GM11168 (cell line): ENCODE measurements at regions not wholly inside any gene's neighbourhood (a gene's known extent, or its start where the extent isn't known, plus 50 kb on each side); places are given as distances from the start of the nearest gene placed in this dataset.
"Not testable (repeated sequence)": the region's sequence is repeated elsewhere in the genome, so short reads cannot be mapped to it uniquely, and the experiment has no call there.

ENCODE experiments used
- in situ Hi-C: fragments of 300-500 bp; cut with MboI; formaldehyde crosslinking; loops from one replicate; pipeline ENCODE4 v1.12.0; 2022; ENCODE audit warnings: low sequenced_read_pairs; ENCODE audit not compliant: unreplicated experiment

DNA sequence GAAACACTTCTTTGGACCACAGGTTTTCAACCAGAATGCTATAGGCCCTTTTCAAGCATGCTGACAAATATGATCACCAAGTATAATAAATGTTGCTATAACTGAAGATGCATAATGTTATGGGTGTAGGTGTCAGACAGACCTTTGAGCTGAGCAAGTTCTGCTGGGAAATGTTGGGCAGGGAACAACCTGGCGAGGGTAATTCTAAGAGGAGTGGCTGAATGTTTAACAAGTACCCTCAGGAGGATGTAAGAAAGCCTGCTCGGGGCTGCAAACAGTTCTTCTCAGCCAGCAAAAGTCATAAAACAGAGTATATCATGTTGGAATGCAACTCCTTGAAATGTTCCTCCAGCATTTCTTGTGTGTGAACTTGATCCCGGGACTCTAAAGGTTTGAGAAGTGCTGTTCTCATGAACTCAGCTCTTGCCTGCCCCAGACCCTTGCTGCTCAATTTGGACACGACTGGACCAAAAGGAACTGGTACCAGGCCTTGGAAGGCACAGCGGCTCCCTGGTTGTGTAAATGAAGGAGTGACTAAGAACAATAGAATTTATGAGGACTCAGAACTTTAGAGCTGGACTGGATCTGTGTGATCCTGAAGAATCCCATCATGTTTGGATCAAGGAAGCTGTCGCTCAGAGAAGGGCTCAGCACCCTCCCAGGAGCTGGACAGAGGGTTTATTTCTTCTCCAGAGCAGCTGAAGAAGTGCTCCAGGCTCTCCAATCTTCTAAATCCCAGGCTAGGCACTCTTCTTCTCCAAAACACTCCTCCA, 143.2 kb upstream of the ANK3 start:
- in situ Hi-C loops, result no loop called here

DNA sequence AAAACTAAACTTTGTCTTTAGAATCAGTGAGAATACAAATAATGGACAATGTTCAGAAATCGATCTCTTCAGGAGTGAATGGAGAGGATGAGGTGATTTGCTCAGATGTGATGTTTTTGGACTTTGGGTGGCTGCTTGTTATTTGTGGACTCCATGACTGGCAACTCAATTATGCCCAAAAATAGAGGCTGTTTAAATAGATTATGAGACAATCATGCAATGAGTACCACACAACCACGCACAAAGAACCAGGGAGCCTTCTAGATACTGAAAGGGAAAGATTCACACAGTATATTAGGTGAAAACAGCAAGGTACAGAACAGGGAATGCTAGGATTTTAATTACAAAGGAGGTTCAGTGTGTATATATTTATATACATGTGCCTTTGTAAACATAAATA, 141.3 kb upstream of the ANK3 start:
- in situ Hi-C loops, result no loop called here

GRCh38 chr10:60527676-60528075, 138.0 kb upstream of the ANK3 start:
- in situ Hi-C loops, result no loop called here

GRCh38 chr10:60525716-60526585, 136.3 kb upstream of the ANK3 start:
- in situ Hi-C loops, result no loop called here

GRCh38 chr10:60524541-60524940, 134.9 kb upstream of the ANK3 start:
- in situ Hi-C loops, result no loop called here

- in situ Hi-C loops, result not testable (repeated sequence)
Observed at GRCh38 chr10:60523371-60523770, 133.7 kb upstream of the ANK3 start.

DNA sequence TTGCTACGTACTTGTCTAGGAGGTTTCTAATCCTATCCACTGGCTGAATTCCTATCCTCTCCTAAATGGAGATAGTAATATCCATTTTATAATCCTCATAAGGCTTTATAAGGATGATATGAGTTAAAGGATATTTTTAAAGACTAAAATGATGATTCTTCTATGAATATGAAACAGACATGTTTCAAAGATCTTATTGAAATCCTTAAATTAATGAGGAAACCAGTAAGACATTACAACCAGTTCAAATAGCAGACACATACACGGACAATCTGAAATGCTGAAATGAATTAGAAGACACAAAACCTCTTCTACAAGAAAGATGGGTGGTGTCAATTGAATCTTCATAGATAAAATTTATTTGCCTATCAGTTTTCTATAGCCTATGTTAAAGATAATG, 132.9 kb upstream of the ANK3 start:
- in situ Hi-C loops, result no loop called here

DNA sequence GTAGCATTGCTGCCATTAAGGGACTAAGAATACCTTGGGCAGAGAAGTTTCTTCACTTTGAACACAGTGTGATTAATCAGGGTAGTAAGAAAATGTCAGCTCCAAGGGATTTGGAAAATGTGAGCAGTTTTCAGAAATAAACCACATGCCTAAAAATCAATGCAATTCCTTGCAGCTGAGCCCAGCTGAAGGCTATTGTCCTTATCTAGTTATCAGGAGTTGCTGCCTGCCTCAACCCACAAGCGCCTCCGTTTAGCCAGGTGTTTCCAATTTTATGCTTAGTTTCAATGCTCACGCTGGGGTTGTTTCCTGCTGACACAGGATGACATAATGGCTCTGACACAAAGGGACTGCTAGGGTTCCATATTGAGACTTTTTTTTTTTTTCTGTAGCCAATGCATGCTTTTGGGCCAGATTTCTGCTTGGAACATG, 132.3 kb upstream of the ANK3 start:
- in situ Hi-C loops, result no loop called here

DNA sequence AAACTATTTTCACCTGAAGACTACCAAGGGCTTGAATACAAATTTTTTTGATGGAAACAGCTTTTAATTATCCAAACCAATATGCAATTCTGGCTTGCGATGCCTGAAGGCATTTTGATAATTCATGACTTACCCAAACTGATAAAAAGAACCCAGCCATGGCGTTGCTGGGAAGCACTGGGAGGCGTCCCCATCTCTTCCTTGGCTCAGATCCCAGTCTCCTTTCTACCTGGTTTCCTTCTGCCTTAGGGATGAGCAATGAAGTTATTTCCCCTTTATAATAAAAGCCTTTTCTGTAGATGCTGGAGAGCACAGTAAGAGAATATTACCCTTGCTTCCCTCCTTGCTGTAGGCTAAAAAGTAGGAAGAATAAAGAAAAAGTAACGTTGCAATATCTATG, 129.1 kb upstream of the ANK3 start:
- in situ Hi-C loops, result no loop called here

- in situ Hi-C loops, result no loop called here
Observed at GRCh38 chr10:60517805-60518204, 128.1 kb upstream of the ANK3 start.

DNA sequence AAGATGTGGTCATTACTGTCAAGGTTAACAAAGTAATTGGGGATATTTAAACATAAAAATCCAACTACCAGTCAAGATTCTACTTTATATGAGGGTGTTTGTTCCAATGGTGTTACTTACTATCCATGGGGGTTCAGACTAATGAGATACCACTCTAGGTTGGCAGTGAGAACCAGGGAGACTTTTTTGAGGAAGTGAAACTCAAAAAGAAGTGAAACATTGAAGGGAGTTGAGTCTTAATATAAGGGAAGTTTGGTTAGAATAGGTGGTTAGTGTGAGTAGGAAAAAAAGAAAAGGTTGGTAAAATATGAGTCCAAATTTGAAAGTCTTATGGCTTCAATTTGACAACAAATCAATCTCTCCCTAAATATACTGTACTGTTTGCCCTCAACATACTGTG, 123.6 kb upstream of the ANK3 start:
- in situ Hi-C loops, result no loop called here

DNA sequence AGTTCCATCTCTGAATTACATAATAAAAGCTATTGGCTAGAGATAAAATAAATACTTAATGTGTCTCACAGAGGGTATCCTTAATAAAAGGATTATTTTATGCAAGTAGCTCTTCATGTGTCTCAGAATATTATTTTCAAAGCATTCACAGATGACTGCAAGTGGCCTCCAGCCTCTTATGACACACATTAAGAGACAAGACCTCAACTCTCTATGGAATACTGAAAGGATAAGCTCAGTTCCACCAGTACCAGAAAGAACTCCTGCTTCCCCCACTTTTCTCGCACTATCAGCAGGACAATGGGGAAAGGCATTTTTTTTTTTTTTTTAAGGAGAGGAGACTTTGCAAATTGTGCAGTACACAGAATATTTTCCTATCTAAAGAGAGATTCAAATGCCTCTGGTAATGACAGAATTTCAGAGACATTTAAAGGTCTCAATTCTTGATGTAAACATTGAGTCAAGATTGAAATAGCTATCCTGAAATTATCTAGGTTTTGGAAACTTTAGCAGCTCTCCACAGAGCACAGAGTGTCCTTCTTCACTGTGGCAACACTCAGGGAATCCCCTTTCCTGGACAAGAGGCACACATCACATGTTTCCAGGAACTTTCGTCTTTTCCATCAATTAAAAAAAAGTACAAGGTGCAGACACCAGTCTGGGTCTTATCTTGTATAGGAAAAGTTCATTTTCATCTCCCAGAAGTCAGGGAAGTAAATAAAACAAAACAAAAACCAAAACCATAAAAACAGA, 122.0 kb upstream of the ANK3 start:
- in situ Hi-C loops, result no loop called here

DNA sequence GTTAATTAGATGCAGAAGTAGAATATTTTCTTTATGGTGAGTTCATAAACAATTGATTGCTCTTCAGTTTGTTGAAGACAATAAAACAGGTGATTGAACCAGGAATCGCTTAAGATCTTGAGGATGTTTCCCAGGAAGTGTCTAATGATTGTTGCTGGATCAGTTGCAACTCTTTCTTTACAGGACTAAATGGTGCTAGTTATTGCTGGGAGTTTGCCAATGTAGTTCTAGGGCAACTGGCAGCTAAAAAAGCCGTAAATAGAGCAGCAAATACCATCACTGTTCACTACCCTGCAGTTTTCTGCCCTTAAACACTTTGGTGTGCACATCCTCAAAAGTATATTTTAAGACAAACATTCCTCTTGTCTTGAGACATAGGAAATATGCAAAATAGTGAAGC, 119.2 kb upstream of the ANK3 start:
- in situ Hi-C loops, result no loop called here

DNA sequence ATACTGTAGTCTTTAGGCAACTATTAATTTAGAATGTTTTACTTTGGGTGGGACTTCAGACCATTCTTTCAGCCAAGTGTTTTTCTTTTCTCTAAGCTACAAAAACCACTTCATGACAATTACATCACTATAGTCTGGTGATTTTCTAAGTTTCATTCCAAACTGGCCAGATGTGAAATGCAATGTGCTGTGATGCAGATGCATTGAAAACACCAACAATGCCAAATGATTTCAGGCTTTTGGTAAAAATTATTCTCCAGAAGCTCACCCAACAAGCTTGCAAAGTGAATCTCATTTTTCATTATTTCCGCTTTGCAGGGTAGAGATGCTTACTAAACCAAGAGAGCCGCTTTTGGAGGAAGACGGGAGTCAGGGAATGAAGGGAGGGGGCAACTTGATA, 118.4 kb upstream of the ANK3 start:
- in situ Hi-C loops, result no loop called here

DNA sequence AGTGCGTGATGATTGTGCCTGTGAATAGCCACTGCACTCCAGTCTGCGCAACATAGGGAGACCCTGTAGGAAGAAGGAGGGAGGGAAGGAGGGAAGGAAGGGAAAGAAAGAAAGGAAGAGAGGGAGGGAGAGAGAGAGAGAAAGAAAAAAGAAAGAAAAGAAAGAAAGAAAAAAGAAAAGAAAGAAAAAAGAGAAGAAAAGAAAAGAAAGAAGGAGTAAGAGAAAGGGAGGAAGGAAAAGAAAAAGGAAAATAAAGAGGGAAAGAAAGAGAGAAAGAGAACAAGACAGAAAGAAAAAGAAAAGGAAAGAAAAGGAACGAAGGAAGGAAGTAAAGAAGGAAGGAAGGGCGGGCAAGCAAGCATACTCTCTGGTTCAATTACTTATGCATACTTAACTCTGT, 112.9 kb upstream of the ANK3 start:
- in situ Hi-C loops, result no loop called here

DNA sequence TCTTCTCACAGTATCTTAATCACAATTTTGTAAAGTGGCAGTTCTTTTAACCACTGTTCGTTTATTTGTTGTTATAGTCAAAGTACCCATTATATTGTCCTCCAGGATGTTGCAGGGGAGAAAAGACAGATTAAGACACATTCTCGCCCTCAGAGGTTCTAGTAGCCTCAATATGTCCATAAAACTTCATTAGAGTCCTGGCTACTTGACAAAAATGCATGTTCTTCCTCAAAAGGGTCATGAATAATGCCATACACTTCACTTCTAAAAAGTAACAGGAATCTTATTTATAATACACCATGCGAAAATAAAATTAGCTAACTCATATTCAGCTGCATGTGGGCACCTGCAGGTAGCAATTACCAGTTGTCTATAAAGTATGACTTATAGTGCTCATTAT, 109.3 kb upstream of the ANK3 start:
- in situ Hi-C loops, result no loop called here

DNA sequence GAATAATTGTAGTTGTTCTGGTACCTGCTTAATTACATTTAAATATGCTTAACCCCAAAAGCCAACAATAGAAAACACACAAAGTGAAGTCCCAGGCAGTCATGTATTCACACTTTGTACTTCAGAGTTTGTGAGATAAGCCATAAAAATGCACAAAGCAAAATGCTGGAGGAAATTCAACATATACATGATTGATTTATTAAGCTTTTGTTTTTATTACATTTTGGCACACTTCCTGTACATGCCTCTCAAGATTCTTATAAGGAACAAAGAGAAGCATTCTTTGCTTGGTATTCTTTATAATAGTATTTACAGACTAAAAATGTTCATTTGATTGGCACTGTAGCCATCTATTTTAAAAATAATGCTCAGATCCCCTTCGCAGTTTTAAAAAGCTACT, 107.7 kb upstream of the ANK3 start:
- in situ Hi-C loops, result no loop called here

- in situ Hi-C loops, result no loop called here
Observed at GRCh38 chr10:60496181-60496580, 106.5 kb upstream of the ANK3 start.

DNA sequence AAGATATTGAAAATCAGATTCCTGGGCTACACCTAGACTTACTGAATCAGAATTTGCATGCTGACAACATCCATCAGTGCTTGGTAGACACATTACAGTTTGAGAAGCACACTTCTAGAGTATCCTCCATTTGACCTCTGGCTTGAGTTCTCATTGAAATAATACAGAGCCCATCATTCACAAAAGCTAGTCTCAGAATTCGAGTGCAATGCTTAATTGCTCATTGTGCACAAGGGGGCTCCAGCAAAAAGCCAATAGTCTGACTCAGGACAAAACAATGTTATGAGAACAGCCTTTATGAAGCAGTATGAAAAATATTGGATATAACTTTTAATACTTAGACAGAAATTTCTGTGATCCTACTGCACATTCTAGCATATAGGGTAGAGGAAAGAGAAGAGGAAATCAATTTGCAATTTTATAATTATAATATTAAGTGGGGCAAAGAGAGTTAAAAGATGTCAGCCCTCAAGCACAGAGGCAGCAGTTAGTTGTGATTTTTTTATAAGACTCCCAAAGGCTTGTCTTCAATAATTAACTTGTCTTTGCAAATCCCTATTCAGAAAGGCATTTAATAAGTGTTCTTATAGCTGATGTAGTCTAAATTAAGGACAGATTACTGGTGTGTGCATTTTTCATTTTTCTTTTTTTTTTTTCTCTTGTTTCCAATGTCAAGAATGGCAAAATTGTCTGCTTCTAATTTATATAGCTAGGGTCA, 105.8 kb upstream of the ANK3 start:
- in situ Hi-C loops, result no loop called here

GRCh38 chr10:60494774-60495173, 105.1 kb upstream of the ANK3 start:
- in situ Hi-C loops, result no loop called here
